HUES48 (cell line): ENCODE measurements at regions not wholly inside any gene's neighbourhood (a gene's known extent, or its start where the extent isn't known, plus 50 kb on each side); places are given as distances from the start of the nearest gene placed in this dataset.
"Not testable (repeated sequence)": the region's sequence is repeated elsewhere in the genome, so short reads cannot be mapped to it uniquely, and the experiment has no call there.

Source experiments
- H3K27ac ChIP-seq: one replicate; pipeline ENCODE4 v1.7.0; 2013; ENCODE audit warnings: low read depth, low read length, inconsistent platforms
- H3K27me3 ChIP-seq: 2 replicates; pipeline ENCODE4 v1.6.1; 2013; ENCODE audit warnings: mild to moderate bottlenecking, low read length; ENCODE audit not compliant: control insufficient read depth, insufficient read depth
- H3K36me3 ChIP-seq: 2 replicates; pipeline ENCODE4 v1.6.1; 2013; ENCODE audit warnings: low read length; ENCODE audit not compliant: control insufficient read depth, insufficient read depth
- H3K4me1 ChIP-seq: 2 replicates; pipeline ENCODE4 v1.6.1; 2013; ENCODE audit warnings: mild to moderate bottlenecking, low read length; ENCODE audit not compliant: control insufficient read depth, insufficient read depth
- H3K4me3 ChIP-seq: 2 replicates; pipeline ENCODE4 v1.5.1; 2013; ENCODE audit warnings: mild to moderate bottlenecking, low read depth, low read length
- H3K9ac ChIP-seq: 2 replicates; pipeline ENCODE4 v1.6.1; 2013; ENCODE audit warnings: mild to moderate bottlenecking, low read depth, low read length, moderate library complexity
- H3K9me3 ChIP-seq: 2 replicates; pipeline ENCODE4 v1.6.1; 2013; ENCODE audit warnings: low read length; ENCODE audit not compliant: control insufficient read depth, insufficient read depth

DNA sequence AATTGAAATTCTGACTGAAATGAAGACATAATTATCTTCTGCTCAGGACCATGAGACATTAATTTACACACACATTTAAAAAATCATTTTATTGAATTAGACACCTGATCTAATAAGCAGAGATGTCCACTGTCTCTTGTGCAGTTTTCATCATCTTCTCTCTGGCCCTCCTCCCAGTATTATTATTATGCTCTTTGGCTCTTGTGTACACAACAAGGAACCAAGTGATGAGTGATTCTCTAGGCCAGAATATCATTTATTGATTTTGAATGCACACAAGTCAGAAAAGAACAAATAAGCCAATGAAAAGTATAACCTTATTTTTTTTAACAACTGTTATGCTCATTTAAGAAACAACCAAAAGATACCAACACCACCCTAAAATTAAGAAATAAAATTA is 244.7 kb upstream of the KRR1 start:
- Histone ChIP-seq H3K4me3 (no peak overlapping the region), H3K9ac (no peak overlapping the region), H3K27ac (no peak overlapping the region), H3K36me3 (no peaks in the 10 kb centered on the region), H3K9me3 (no peaks in the 10 kb centered on the region), H3K27me3 (no peaks in the 10 kb centered on the region), H3K4me1 (peaks cover 10% of the 10 kb centered on the region)

DNA sequence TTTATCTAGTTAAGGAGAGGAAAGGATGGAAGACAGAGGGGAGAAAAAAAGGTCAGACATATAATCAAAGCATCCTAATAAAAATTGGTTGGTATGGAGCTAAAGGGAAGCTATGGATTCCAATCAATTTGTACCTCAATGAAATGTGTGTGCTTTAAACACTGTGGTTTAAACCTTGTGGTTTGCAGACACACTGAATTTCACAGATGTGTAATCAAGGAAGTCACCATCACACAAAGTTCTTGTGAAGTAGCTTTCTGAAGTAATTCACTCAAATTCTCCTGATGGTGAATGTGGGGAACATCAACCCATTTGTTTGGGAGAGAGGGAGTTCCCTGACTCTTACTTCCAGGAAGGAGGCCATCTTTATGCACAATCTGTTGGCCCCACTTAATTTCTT is 243.3 kb upstream of the KRR1 start:
- no peaks in the 10 kb centered on the region for H3K36me3 ChIP-seq
- no peak overlapping the region for H3K27ac ChIP-seq
- no peaks in the 10 kb centered on the region for H3K9me3 ChIP-seq
- H3K4me3 ChIP-seq: no peak overlapping the region
- H3K9ac ChIP-seq: no peak overlapping the region
- H3K4me1 ChIP-seq: peaks cover 2% of the 10 kb centered on the region
- H3K27me3 ChIP-seq: no peaks in the 10 kb centered on the region

DNA sequence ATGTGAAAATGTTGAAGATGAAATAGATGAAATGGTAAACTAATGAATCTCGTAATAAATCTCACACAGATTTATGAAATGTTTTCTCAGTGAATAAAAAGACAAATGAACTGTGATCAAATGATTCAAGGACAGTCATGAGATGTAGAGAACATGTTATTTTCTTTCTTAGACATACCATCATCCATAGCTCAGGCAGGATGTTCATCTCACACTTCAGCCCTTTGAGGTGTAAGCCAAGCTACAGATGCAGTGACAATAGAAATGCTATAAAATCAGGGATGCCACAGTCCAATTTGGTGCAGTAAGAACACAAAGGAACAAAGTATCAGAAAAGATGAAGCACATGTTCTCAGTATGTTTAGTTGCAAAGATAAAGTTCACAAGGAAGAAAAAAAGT is 242.7 kb upstream of the KRR1 start:
- Histone ChIP-seq H3K4me3 (no peak overlapping the region), H3K36me3 (no peaks in the 10 kb centered on the region), H3K4me1 (no peaks in the 10 kb centered on the region)

DNA sequence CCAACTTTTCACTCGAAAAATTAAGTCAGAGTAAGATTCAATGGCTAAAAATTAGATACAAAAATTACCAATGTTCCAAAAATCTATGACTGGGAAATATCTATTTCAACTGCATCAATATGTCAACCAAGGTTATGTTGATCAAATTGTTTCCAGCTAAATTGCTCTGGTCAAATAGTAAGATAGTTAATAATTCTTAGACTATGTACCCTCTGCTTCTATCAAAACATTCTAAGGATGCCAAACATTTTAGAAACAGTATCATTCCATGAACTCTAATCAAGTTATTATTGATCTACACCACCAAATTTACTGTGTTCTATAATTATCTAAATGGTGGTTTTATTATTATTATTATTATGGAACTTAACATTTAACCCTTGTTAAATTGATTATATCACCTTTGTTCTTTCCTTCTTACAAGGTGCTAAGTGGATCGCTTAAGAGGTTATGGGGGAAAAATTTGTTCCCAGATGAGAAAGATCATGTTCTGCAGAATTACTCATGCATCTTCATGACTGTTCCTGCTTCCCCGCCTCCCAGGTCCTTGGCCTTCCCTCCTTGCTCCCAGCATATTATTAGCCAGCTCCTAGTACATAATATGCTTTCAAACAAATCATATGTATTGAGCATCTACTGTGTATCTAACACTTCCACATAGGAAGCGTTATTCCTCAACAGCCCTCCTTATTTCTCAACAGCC is 240.5 kb upstream of the KRR1 start:
- Histone ChIP-seq H3K4me3 (no peak overlapping the region), H3K9ac (no peak overlapping the region), H3K27ac (no peak overlapping the region), H3K36me3 (no peaks in the 10 kb centered on the region), H3K27me3 (no peaks in the 10 kb centered on the region), H3K9me3 (no peaks in the 10 kb centered on the region), H3K4me1 (no peaks in the 10 kb centered on the region)

More for the DNA sequence above, 242.7 kb upstream of the KRR1 start:
- Histone ChIP-seq H3K27ac (no peak overlapping the region), H3K9ac (no peak overlapping the region), H3K9me3 (no peaks in the 10 kb centered on the region), H3K27me3 (no peaks in the 10 kb centered on the region)

DNA sequence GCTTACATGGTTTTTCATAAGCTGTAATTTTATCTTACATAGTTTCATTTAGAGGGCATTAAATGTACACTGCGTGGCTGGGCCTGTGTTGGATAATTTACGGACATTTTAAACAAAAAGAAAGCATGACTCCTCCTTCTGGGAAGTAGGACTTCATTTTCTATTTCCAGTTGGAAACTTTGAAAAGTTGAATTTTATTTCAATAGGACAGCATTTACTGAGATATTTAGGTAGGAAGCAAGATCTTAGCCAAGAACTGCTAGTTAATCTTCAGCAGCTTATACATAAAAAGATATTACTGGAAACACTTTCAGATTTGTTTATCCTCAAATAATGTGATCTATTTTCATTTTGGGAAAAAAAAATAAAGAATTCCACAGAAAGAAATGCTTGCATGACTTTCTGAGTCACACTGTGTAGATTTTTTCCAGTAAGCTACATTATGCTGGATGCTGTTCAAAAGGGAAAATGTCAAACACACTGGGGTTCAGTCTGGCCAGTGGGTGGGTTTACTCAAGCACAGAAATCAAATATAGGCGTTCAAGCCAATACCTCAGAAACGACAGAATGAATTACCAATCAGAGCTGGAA is 239.4 kb upstream of the KRR1 start:
- 0 out of 2 replicates have a peak, but pooled peaks cover 3% of the 10 kb centered on the region for H3K4me1 ChIP-seq
- H3K27ac ChIP-seq: no peak overlapping the region
- no peaks in the 10 kb centered on the region for H3K9me3 ChIP-seq
- no peaks in the 10 kb centered on the region for H3K27me3 ChIP-seq
- H3K36me3 ChIP-seq: no peaks in the 10 kb centered on the region
- H3K4me3 ChIP-seq: no peak overlapping the region
- no peak overlapping the region for H3K9ac ChIP-seq

DNA sequence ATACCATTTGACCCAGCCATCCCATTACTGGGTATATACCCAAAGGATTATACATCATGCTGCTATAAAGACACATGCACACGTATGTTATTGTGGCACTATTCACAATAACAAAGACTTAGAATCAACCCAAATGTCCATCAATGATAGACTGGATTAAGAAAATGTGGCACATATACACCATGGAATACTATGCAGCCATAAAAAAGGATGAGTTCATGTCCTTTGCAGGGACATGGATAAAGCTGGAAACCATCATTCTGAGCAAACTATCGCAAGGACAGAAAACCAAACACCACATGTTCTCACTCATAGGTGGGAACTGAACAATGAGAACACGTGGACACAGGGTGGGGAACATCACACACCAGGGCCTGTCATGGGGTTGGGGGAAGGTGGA is 237.6 kb upstream of the KRR1 start:
- not testable (repeated sequence) for H3K9me3 ChIP-seq, H3K4me3 ChIP-seq, H3K27ac ChIP-seq, H3K9ac ChIP-seq, H3K27me3 ChIP-seq, H3K36me3 ChIP-seq
- H3K4me1 ChIP-seq: peaks cover 14% of the 10 kb centered on the region; the same call in 1 of the 2 replicates

DNA sequence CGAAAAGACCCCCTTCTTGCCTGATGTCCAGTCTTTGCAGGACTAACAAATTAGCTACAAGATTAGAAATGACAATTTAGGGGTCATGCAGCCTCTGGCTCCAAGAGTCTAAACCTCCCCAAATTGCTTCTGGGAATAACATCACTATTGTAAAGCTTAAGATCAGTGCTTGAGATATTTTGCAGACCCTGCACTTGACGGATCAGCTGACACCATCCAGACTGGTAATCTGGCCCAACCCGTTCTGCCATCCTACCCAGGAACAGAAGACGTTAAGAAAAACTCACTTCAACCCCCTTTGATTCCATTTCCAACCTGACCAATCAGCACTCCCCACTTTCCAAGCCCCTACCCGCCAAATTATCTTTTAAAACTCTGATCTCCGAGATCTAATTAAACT is 236.7 kb upstream of the KRR1 start:
- Histone ChIP-seq H3K9me3 (no peaks in the 10 kb centered on the region), H3K27me3 (no peaks in the 10 kb centered on the region), H3K27ac (no peak overlapping the region), H3K9ac (no peak overlapping the region), H3K36me3 (no peaks in the 10 kb centered on the region), H3K4me1 (peaks cover 14% of the 10 kb centered on the region; the same call in 1 of the 2 replicates), H3K4me3 (no peak overlapping the region)

DNA sequence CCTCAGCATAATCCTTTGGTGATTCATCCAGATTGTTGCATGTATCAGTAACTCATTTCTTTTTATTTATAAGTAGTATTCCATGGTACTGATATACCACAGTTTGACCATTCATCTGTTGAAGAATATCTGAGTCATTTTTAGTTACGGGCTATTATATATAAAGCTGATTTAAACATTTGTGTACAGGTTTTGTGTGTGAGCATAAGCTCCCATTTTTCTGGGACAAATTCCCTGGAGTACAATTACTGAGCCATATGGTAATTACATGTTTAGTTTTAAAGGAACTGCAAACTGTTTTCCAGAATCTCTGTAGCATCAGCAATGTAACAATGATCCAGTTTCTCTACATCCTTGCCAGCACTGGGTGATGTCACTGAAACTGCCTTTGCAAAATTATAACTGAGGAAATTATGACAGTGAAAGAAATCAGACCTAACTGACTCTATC is 236.2 kb upstream of the KRR1 start:
- Histone ChIP-seq H3K9ac (no peak overlapping the region), H3K4me3 (no peak overlapping the region), H3K4me1 (peaks cover 14% of the 10 kb centered on the region; the same call in 1 of the 2 replicates), H3K36me3 (no peaks in the 10 kb centered on the region), H3K27me3 (no peaks in the 10 kb centered on the region), H3K9me3 (no peaks in the 10 kb centered on the region), H3K27ac (no peak overlapping the region)

DNA sequence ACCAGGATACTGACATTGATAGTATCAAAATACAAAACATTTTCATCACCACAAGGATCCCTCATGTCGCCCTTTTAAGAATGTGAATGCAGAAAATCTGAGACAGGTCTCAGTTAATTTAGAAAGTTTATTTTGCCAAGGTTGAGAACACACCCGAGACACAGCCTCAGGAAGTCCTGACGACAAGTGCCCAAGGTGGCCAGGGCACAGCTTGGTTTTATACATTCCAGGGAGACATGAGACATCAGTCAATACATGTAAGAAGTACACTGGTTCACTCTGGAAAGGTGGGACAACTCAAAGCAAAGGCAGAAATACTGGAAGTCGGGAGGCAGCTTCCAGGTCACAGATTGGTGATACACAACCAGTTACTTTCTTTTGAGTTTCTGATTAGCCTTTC is 235.2 kb upstream of the KRR1 start:
- Histone ChIP-seq H3K9ac (no peak overlapping the region), H3K4me1 (peaks cover 14% of the 10 kb centered on the region; the same call in 1 of the 2 replicates), H3K27me3 (no peaks in the 10 kb centered on the region)

DNA sequence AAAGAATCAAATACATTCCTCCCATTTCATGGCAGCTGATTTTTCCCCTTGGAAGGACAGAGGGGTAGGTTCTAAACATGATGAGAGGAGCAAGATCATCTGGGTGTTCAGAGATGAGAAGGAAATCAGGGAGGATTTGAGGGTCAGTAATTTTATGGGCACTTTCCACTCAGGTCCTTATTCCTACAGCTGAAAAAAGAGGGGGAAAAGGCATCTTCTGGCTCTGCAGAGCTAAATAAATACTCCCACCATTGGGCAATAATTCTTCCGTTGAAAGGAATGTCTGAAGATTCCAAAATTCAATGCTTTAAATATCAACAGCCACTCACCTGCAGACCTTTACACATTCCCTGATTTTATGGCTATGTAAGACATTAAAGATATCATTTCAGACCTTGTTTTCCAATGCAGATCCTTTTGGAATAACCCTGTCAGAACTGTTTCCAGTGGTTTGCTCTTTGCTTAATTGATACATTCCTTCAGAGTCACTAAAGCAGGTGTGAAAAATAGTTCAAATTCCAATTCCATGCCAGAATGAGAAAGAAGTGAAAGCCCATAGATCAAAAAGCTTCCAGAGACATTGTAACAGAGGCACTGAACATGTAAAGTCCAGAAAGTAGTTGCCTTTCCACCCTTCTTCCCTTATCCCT is 233.3 kb upstream of the KRR1 start:
- Histone ChIP-seq H3K9ac (no peak overlapping the region), H3K36me3 (no peaks in the 10 kb centered on the region), H3K9me3 (no peaks in the 10 kb centered on the region), H3K27ac (peak overlapping the region; percentile 22), H3K27me3 (no peaks in the 10 kb centered on the region), H3K4me3 (no peak overlapping the region), H3K4me1 (peaks cover 14% of the 10 kb centered on the region; the same call in 1 of the 2 replicates)

More for the DNA sequence above, 235.2 kb upstream of the KRR1 start:
- H3K36me3 ChIP-seq: no peaks in the 10 kb centered on the region
- no peaks in the 10 kb centered on the region for H3K9me3 ChIP-seq
- H3K4me3 ChIP-seq: no peak overlapping the region
- H3K27ac ChIP-seq: no peak overlapping the region

DNA sequence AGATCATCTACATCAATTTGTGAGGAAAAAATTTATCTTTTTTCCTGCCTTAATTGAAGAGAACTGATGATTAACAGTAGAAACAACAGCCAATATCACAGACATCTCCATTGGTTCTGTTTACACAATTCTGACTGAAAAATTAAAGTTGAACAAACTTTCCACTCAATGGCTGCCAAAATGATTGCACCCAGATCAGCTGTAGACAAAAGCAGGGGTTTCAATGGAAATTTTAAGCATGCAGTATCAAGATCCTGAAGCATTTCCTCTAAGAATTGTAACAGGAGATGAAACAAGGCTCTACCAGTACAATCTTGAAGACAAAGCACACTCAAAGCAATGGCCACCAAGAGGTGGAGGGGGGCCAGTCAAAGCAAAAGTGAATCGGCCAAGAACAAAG is 231.6 kb upstream of the KRR1 start:
- no peaks in the 10 kb centered on the region for H3K9me3 ChIP-seq
- H3K27me3 ChIP-seq: no peaks in the 10 kb centered on the region
- H3K4me1 ChIP-seq: peaks cover 14% of the 10 kb centered on the region; the same call in 1 of the 2 replicates
- no peaks in the 10 kb centered on the region for H3K36me3 ChIP-seq
- no peak overlapping the region for H3K27ac ChIP-seq
- no peak overlapping the region for H3K9ac ChIP-seq
- H3K4me3 ChIP-seq: no peak overlapping the region
